OCI-LY7 (cell line): ENCODE measurements at regions not wholly inside any gene's neighbourhood (a gene's known extent, or its start where the extent isn't known, plus 50 kb on each side); places are given as distances from the start of the nearest gene placed in this dataset.

ENCODE experiments used
- EZH2phosphoT487 ChIP-seq: fragments of 200-600 bp; sonication (generic); IDR thresholded peaks from 2 replicates; pipeline ENCODE4 v1.6.1; 2018; ENCODE audit warnings: low read depth, borderline replicate concordance, mild to moderate bottlenecking, mixed run types, antibody characterized with exemption, low read length, moderate library complexity, mixed read lengths
- TF ChIP-seq, protein P1 (sequence below): fragments of 200-600 bp; sonication (generic); conservative IDR thresholded peaks from 2 replicates; pipeline ENCODE4 v1.5.1; 2014; ENCODE audit warnings: mild to moderate bottlenecking, antibody characterized with exemption, low read length, moderate library complexity, mixed read lengths

DNA sequence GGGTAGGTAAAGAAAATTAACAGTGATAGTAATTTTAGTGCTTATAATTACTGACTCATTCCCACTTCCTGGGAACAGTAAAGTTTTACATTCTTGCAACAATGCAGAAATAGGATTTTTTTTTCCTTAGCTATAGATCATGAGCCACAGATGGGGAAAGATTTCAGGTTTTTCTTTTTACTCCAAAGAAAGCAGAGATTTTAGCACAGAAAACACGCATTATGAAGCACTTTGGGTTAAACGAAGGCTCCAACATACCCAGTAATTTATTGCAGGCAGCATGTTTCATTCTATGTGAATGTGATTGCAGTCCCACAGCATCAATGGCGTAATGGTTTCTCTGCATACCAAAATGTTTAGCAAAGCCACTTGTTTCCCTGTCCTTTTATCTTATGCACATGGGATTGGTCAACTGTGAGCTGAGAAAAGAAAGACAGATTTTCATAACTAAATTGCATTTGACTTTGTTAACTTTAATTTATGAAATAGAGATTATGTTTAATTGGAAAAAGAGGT is 124.6 kb upstream of the E2F7 start:
- TF ChIP-seq, protein P1, sequence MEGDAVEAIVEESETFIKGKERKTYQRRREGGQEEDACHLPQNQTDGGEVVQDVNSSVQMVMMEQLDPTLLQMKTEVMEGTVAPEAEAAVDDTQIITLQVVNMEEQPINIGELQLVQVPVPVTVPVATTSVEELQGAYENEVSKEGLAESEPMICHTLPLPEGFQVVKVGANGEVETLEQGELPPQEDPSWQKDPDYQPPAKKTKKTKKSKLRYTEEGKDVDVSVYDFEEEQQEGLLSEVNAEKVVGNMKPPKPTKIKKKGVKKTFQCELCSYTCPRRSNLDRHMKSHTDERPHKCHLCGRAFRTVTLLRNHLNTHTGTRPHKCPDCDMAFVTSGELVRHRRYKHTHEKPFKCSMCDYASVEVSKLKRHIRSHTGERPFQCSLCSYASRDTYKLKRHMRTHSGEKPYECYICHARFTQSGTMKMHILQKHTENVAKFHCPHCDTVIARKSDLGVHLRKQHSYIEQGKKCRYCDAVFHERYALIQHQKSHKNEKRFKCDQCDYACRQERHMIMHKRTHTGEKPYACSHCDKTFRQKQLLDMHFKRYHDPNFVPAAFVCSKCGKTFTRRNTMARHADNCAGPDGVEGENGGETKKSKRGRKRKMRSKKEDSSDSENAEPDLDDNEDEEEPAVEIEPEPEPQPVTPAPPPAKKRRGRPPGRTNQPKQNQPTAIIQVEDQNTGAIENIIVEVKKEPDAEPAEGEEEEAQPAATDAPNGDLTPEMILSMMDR, result no peak
- TF ChIP-seq EZH2phosphoT487, result no peak
